GM13976 (cell line): ENCODE measurements at regions not wholly inside any gene's neighbourhood (a gene's known extent, or its start where the extent isn't known, plus 50 kb on each side); places are given as distances from the start of the nearest gene placed in this dataset.

Experiments used
- DNase-seq: peaks from one replicate; pipeline ENCODE4 v3.0.0; 2012; ENCODE audit warnings: low spot score
- CTCF ChIP-seq: IDR thresholded peaks from 2 replicates; pipeline ENCODE4 v1.5.1; 2012; ENCODE audit warnings: borderline replicate concordance, mild to moderate bottlenecking; ENCODE audit not compliant: insufficient read depth; ENCODE audit errors: extremely low read depth, missing control alignments, control extremely low read depth
- in situ Hi-C: fragments of 300-500 bp; cut with MboI; formaldehyde crosslinking; loops from one replicate; pipeline ENCODE4 v1.12.0; 2022; ENCODE audit warnings: low sequenced_read_pairs, mixed read lengths, inconsistent platforms; ENCODE audit not compliant: unreplicated experiment

DNA sequence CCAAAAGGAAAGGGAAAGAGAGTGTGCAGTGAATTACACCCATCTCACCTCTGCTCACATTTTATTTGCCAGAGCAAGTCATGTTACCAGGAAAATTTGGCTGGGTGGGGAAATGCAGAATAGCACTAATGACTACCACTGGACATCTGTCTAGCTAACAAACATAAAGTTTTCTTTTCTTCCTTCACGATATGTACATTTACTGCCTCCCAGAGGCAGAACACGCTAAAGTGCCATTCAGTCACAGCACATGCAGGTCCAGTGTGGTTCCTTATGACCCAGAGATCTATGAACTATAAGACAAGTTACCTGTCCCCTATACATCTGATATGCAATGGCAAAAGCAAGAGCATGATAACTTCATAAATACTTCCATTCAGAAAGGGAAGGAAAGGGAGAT, 194.1 kb downstream of the OGFRL1 start:
- in situ Hi-C loops: no loop called here
- no peak for DNase-seq
- TF ChIP-seq CTCF: no peak

GRCh38 chr6:71486461-71486860, 197.8 kb downstream of the OGFRL1 start:
- in situ Hi-C loops: no loop called here
- no peak for DNase-seq
- no peak for TF ChIP-seq CTCF

DNA sequence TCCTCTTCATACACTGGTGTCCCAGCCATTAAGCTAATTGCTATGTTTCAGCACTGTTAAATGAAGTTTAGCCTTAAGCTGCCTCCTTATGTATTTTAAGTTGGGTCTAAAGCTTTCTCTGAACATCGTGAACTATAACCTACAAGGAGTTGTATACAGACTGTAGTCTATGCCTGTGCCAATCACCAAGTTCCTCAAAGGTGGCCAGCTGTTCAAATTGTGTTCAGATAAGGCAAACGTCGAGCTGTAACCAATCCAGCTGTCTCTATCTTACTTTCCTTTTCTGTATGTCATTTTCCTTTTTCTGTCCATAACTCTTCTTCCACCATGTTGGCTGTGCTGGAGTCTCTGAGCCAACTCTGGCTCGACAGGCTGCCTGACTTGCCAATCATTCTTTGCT, 199.6 kb downstream of the OGFRL1 start:
- no peak for DNase-seq
- TF ChIP-seq CTCF: no peak
- in situ Hi-C loops: no loop called here

DNA sequence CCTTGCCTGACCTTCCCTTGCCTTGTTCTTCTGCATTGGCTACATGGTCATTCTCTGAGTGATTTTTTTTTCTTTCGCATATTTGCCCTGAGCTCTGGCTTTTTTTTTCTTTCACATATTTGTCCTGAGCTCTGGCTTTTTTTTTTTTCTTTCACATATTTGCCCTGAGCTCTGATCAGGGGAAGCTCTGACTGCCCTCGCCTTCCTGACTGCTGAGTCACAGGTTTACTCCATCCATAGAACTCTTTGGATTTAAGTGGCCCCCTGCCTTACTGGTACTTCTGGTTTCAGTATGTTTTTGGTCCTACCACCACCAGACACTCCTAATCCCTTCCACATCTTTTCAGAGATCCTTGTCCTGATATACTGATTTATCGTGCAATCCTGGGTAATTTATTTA, 201.1 kb downstream of the OGFRL1 start:
- no peak for TF ChIP-seq CTCF
- in situ Hi-C loops: no loop called here
- no peak for DNase-seq

- TF ChIP-seq CTCF: no peak
- in situ Hi-C loops: no loop called here
- no peak for DNase-seq
Observed at GRCh38 chr6:71490876-71491275, 202.3 kb downstream of the OGFRL1 start.

- in situ Hi-C loops: no loop called here
- no peak for TF ChIP-seq CTCF
- no peak for DNase-seq
Observed at GRCh38 chr6:71491844-71492243, 203.2 kb downstream of the OGFRL1 start.

GRCh38 chr6:71492668-71493067, 204.1 kb downstream of the OGFRL1 start:
- DNase-seq: no peak
- no peak for TF ChIP-seq CTCF
- in situ Hi-C loops: no loop called here
